Hepatocyte (in vitro differentiated cells): ENCODE measurements at regions not wholly inside any gene's neighbourhood (a gene's known extent, or its start where the extent isn't known, plus 50 kb on each side); places are given as distances from the start of the nearest gene placed in this dataset.

ENCODE experiments used
- DNase-seq: peaks from one replicate; pipeline ENCODE4 v3.0.0-alpha.2; 2016; ENCODE audit warnings: low spot score
- H2AFZ ChIP-seq: fragments of 200-600 bp; sonication (generic); 2 replicates; pipeline ENCODE4 v1.6.0; 2016; ENCODE audit warnings: antibody characterized with exemption, mild to moderate bottlenecking
- H3K27ac ChIP-seq: fragments of 200-600 bp; sonication (generic); 2 replicates; pipeline ENCODE4 v1.5.1; 2016; ENCODE audit warnings: mild to moderate bottlenecking
- H3K27me3 ChIP-seq: fragments of 200-600 bp; sonication (generic); 2 replicates; pipeline ENCODE4 v1.6.1; 2016
- H3K36me3 ChIP-seq: fragments of 200-600 bp; sonication (generic); replicated peaks from 2 replicates; pipeline ENCODE4 v1.5.1; 2016; ENCODE audit warnings: low read depth; ENCODE audit not compliant: insufficient read depth
- H3K4me1 ChIP-seq: fragments of 200-600 bp; sonication (generic); 2 replicates; pipeline ENCODE4 v1.5.1; 2016; ENCODE audit warnings: mild to moderate bottlenecking, moderate library complexity; ENCODE audit not compliant: insufficient read depth
- H3K4me2 ChIP-seq: fragments of 200-600 bp; sonication (generic); 2 replicates; pipeline ENCODE4 v1.6.0; 2016
- H3K4me3 ChIP-seq: fragments of 200-600 bp; sonication (generic); 2 replicates; pipeline ENCODE4 v1.5.1; 2016; ENCODE audit warnings: mild to moderate bottlenecking
- H3K79me2 ChIP-seq: fragments of 200-600 bp; sonication (generic); 2 replicates; pipeline ENCODE4 v1.6.0; 2017; ENCODE audit warnings: mild to moderate bottlenecking
- H3K9me2 ChIP-seq: fragments of 200-600 bp; sonication (generic); replicated peaks from 2 replicates; pipeline ENCODE4 v1.6.0; 2017; ENCODE audit warnings: mild to moderate bottlenecking; ENCODE audit not compliant: insufficient read depth
- H3K9me3 ChIP-seq: fragments of 200-600 bp; sonication (generic); 2 replicates; pipeline ENCODE4 v1.5.1; 2016; ENCODE audit warnings: low read depth, mild to moderate bottlenecking
- H4K20me1 ChIP-seq: fragments of 200-600 bp; sonication (generic); 2 replicates; pipeline ENCODE4 v1.6.0; 2016; ENCODE audit warnings: mild to moderate bottlenecking; ENCODE audit not compliant: insufficient read depth, poor library complexity, severe bottlenecking
- EZH2 ChIP-seq: fragments of 200-600 bp; sonication (generic); IDR thresholded peaks from 2 replicates; pipeline ENCODE4 v1.6.1; 2016; ENCODE audit warnings: antibody characterized with exemption, mild to moderate bottlenecking, borderline replicate concordance
- EZH2phosphoT487 ChIP-seq: fragments of 200-600 bp; sonication (generic); IDR thresholded peaks from one replicate; pipeline ENCODE4 v1.6.1; 2018; ENCODE audit warnings: antibody characterized with exemption, mild to moderate bottlenecking, low read depth, moderate library complexity; ENCODE audit not compliant: unreplicated experiment, severe bottlenecking
- WGBS: methylation state at CpG from one replicate; pipeline ENCODE4 v1.1.6; 2016; ENCODE audit warnings: low lambda C conversion rate; ENCODE audit errors: missing lambda C conversion rate; 5-methylcytosine and 5-hydroxymethylcytosine counted together
- TF ChIP-seq, protein P1 (sequence below): fragments of 200-600 bp; sonication (generic); IDR thresholded peaks from 2 replicates; pipeline ENCODE4 v1.5.1; 2016; ENCODE audit warnings: antibody characterized with exemption, mild to moderate bottlenecking; ENCODE audit not compliant: poor library complexity

GRCh38 chr3:148642214-148642613 lies 55.5 kb upstream of the AGTR1 start:
- Histone ChIP-seq H3K9me3 (no peaks in the 10 kb centered on the region), H3K4me3 (no peak overlapping the region), H2AFZ (no peak overlapping the region), H3K9me2 (no peaks in the 10 kb centered on the region), H3K4me2 (no peak overlapping the region), H3K27ac (no peak overlapping the region), H4K20me1 (no peaks in the 10 kb centered on the region), H3K4me1 (no peaks in the 10 kb centered on the region), H3K79me2 (no peaks in the 10 kb centered on the region), H3K27me3 (no peaks in the 10 kb centered on the region), H3K36me3 (no peaks in the 10 kb centered on the region)
- no peak for DNase-seq
- TF ChIP-seq, protein P1, sequence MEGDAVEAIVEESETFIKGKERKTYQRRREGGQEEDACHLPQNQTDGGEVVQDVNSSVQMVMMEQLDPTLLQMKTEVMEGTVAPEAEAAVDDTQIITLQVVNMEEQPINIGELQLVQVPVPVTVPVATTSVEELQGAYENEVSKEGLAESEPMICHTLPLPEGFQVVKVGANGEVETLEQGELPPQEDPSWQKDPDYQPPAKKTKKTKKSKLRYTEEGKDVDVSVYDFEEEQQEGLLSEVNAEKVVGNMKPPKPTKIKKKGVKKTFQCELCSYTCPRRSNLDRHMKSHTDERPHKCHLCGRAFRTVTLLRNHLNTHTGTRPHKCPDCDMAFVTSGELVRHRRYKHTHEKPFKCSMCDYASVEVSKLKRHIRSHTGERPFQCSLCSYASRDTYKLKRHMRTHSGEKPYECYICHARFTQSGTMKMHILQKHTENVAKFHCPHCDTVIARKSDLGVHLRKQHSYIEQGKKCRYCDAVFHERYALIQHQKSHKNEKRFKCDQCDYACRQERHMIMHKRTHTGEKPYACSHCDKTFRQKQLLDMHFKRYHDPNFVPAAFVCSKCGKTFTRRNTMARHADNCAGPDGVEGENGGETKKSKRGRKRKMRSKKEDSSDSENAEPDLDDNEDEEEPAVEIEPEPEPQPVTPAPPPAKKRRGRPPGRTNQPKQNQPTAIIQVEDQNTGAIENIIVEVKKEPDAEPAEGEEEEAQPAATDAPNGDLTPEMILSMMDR: no peak
- TF ChIP-seq EZH2phosphoT487 (no peak), EZH2 (no peak)

DNA sequence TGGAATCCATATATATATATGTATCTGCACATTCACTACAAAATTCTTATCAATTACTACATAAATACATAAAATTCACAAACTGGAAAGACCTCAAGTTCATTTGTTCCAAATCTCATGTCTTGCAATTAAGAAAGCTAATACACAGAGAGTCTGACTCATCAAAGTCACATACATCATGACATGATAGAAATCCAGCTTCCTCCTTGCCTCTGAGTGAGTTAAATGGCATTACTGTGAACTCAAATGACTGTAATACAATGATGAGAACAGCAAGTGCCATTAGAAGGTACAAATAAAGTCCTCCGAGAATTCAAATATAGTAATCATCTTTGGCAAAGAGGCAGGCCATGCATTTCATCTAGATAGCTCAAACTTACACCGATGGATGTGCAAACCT lies 55.1 kb upstream of the AGTR1 start:
- Histone ChIP-seq H3K27ac (no peak overlapping the region), H3K27me3 (no peaks in the 10 kb centered on the region), H3K9me2 (no peaks in the 10 kb centered on the region), H3K79me2 (no peaks in the 10 kb centered on the region), H4K20me1 (no peaks in the 10 kb centered on the region), H3K4me1 (no peaks in the 10 kb centered on the region), H3K9me3 (no peaks in the 10 kb centered on the region), H3K4me2 (no peak overlapping the region), H2AFZ (no peak overlapping the region), H3K4me3 (no peak overlapping the region), H3K36me3 (no peaks in the 10 kb centered on the region)
- WGBS: 96% methylated on average over 2 of the region's 2 CpGs
- TF ChIP-seq, protein P1: no peak
- TF ChIP-seq EZH2phosphoT487 (no peak), EZH2 (no peak)
- DNase-seq: no peak

- Histone ChIP-seq H3K9me3 (no peaks in the 10 kb centered on the region), H3K4me3 (no peak overlapping the region), H3K36me3 (no peaks in the 10 kb centered on the region), H3K27ac (peak overlapping the region; percentile 36), H3K27me3 (no peaks in the 10 kb centered on the region), H3K4me1 (no peaks in the 10 kb centered on the region), H3K79me2 (no peaks in the 10 kb centered on the region), H4K20me1 (no peaks in the 10 kb centered on the region), H2AFZ (peak overlapping the region; percentile 16), H3K9me2 (no peaks in the 10 kb centered on the region), H3K4me2 (no peak overlapping the region)
- no peak for DNase-seq
- 57% methylated on average over 4 of the region's 4 CpGs for WGBS
- TF ChIP-seq, protein P1: no peak
- TF ChIP-seq EZH2 (no peak), EZH2phosphoT487 (no peak)
Observed at GRCh38 chr3:148643389-148643840, 54.3 kb upstream of the AGTR1 start.

- no peaks in the 10 kb centered on the region for H4K20me1 ChIP-seq
- no peak overlapping the region for H3K27ac ChIP-seq
- DNase-seq: no peak
- H3K9me2 ChIP-seq: no peaks in the 10 kb centered on the region
- H3K27me3 ChIP-seq: no peaks in the 10 kb centered on the region
- 93% methylated on average over 4 of the region's 4 CpGs for WGBS
- no peaks in the 10 kb centered on the region for H3K36me3 ChIP-seq
- no peak overlapping the region for H2AFZ ChIP-seq
- H3K4me2 ChIP-seq: no peak overlapping the region
- no peak for TF ChIP-seq EZH2phosphoT487
- no peak for TF ChIP-seq EZH2
- TF ChIP-seq, protein P1: no peak
- H3K4me3 ChIP-seq: no peak overlapping the region
- H3K4me1 ChIP-seq: no peaks in the 10 kb centered on the region
- H3K9me3 ChIP-seq: no peaks in the 10 kb centered on the region
- no peaks in the 10 kb centered on the region for H3K79me2 ChIP-seq
Observed at GRCh38 chr3:148646126-148646665, 51.5 kb upstream of the AGTR1 start.
